ENCODE measurements at regions not wholly inside any gene's neighbourhood (a gene's known extent, or its start where the extent isn't known, plus 50 kb on each side); places are given as distances from the start of the nearest gene placed in this dataset.
"Not testable (repeated sequence)": the region's sequence is repeated elsewhere in the genome, so short reads cannot be mapped to it uniquely, and the experiment has no call there.

- DNase-seq, result not testable (repeated sequence)
Observed at GRCh38 chr1:161454865-161455707, 50.2 kb upstream of the FCGR2A start.

GRCh38 chr1:161453950-161454864 lies 51.0 kb upstream of the FCGR2A start:
- DNase-seq, result not testable (repeated sequence)

- DNase-seq, result not testable (repeated sequence)
Observed at GRCh38 chr1:161451698-161452348, 53.4 kb upstream of the FCGR2A start.

GRCh38 chr1:161447760-161448332 lies 57.4 kb upstream of the FCGR2A start:
- DNase-seq, result not testable (repeated sequence)

- not testable (repeated sequence) for DNase-seq
Observed at GRCh38 chr1:161447040-161447759, 58.1 kb upstream of the FCGR2A start.

GRCh38 chr1:161444725-161445124 lies 60.5 kb upstream of the FCGR2A start:
- not testable (repeated sequence) for DNase-seq

- DNase-seq, result not testable (repeated sequence)
Observed at GRCh38 chr1:161444255-161444654, 61.0 kb upstream of the FCGR2A start.

GRCh38 chr1:161440312-161440894 lies 64.9 kb upstream of the FCGR2A start:
- no peak for DNase-seq

GRCh38 chr1:161439280-161440232 lies 65.7 kb upstream of the FCGR2A start:
- DNase-seq, result no peak

- not testable (repeated sequence) for DNase-seq
Observed at GRCh38 chr1:161433191-161433590, 65.5 kb upstream of the CFAP126 start.

GRCh38 chr1:161432091-161432490 lies 64.4 kb upstream of the CFAP126 start:
- DNase-seq, result no peak

GRCh38 chr1:161427733-161428516 lies 60.2 kb upstream of the CFAP126 start:
- no peak for DNase-seq

GRCh38 chr1:161422914-161423313 lies 55.2 kb upstream of the CFAP126 start:
- DNase-seq, result not testable (repeated sequence)

GRCh38 chr1:161421456-161421855 lies 53.8 kb upstream of the CFAP126 start:
- peak; percentile 71 for DNase-seq

- peak; percentile 71 for DNase-seq
Observed at GRCh38 chr1:161420763-161421455, 53.2 kb upstream of the CFAP126 start.

GRCh38 chr1:161417536-161417935 lies 49.9 kb upstream of the CFAP126 start:
- not testable (repeated sequence) for DNase-seq

Data from NCI-H1105 treated with DMSO at 0.1 percent for 48 hours (cell line).